ENCODE measurements at regions not wholly inside any gene's neighbourhood (a gene's known extent, or its start where the extent isn't known, plus 50 kb on each side); places are given as distances from the start of the nearest gene placed in this dataset.

DNA sequence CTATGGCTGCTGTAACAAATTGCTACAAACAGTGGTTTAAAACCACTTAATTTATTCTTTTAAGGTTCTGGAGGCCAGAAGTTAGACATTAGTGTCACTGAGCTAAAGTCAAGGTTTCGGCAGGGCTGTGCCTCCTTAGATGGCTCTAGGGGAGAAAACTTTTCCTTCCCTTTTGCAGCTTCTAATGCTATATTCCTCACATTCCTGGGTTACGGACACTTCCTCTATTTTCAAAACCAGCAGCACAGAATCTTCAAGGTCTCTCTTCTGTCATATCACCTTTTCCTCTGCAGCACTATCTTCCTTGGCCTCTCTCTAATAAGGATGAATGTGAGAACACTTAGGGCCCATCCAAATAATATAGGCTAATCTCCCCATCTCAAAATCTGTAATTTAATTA is 87.0 kb downstream of the C11orf87 start:
- Mint-ChIP-seq H3K9me3 (peaks cover 0 to 4% (median 0%) of the 10 kb centered on the region in 3 donors), H3K27ac (no peak overlapping the region), H3K36me3 (no peaks in the 10 kb centered on the region), H3K4me3 (no peak overlapping the region), H3K27me3 (no peaks in the 10 kb centered on the region), H3K4me1 (no peaks in the 10 kb centered on the region)
- Histone ChIP-seq H3K27ac (ENCODE audit: low read length) (no peak overlapping the region), H3K27me3 (replicated peaks in 1 of 2; ENCODE audit: control insufficient read depth in 2 of 2, extremely low read depth in 1 of 2, insufficient read depth in 2 of 2, low read length in 1 of 2) (no peaks in the 10 kb centered on the region), H3K36me3 (ENCODE audit: control insufficient read depth in 2 of 2, extremely low read depth in 1 of 2, insufficient read depth in 1 of 2, low read length in 1 of 2) (no peaks in the 10 kb centered on the region), H3K4me3 (ENCODE audit: control insufficient read depth in 1 of 2, extremely low read depth in 1 of 2, low read length in 1 of 2) (no peak overlapping the region), H3K9me3 (no peaks in the 10 kb centered on the region), H3K4me1 (ENCODE audit: control insufficient read depth in 1 of 2, extremely low read depth in 1 of 2, insufficient read depth in 2 of 2, low read length in 2 of 2) (no peaks in the 10 kb centered on the region)
- ChIA-PET POLR2A (interaction anchor here in 1 of 2 donors (0.6 kb wide), 2 partner anchors 205 to 522 kb away, joined by 4 to 5 read pairs; no protein-coding TSS in a partner anchor), CTCF (no interaction called here)
- no peak for DNase-seq
- no peak for ATAC-seq (replicated peaks in 1 of 4)
- WGBS (ENCODE audit: insufficient coverage): no CpG with 5 or more reads among the region's 2 CpGs

DNA sequence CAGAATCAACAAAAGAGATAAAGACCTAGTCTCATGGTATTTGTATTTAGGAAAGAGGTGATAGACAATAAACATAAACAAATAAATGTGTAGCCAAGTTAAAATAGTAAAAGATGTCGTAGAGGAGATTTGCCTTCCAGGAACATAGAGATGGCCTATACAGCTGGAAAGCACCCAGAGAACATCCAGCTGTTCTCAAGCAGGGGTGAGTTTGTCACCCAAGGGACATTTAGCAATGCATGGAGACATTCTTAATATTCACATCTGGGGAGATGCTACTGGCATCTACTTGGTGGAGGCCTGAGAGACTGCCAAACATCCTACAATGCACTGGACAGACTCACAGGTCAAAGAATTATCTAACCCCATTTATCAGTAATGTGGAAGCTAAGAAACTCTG is 88.3 kb downstream of the C11orf87 start:
- ChIA-PET POLR2A (no interaction called here), CTCF (no interaction called here)
- no peak overlapping the region for H3K4me3 Mint-ChIP-seq
- no peak overlapping the region for H3K27ac Mint-ChIP-seq
- WGBS (ENCODE audit: insufficient coverage): no CpG with 5 or more reads among the region's 1 CpG
- Histone ChIP-seq H3K4me3 (ENCODE audit: control insufficient read depth in 1 of 2, extremely low read depth in 1 of 2, low read length in 1 of 2) (no peak overlapping the region), H3K36me3 (ENCODE audit: control insufficient read depth in 2 of 2, extremely low read depth in 1 of 2, insufficient read depth in 1 of 2, low read length in 1 of 2) (no peaks in the 10 kb centered on the region), H3K9me3 (no peaks in the 10 kb centered on the region), H3K27me3 (replicated peaks in 1 of 2; ENCODE audit: control insufficient read depth in 2 of 2, extremely low read depth in 1 of 2, insufficient read depth in 2 of 2, low read length in 1 of 2) (no peaks in the 10 kb centered on the region), H3K4me1 (ENCODE audit: control insufficient read depth in 1 of 2, extremely low read depth in 1 of 2, insufficient read depth in 2 of 2, low read length in 2 of 2) (no peaks in the 10 kb centered on the region), H3K27ac (ENCODE audit: low read length) (no peak overlapping the region)
- no peaks in the 10 kb centered on the region for H3K4me1 Mint-ChIP-seq
- H3K27me3 Mint-ChIP-seq: no peaks in the 10 kb centered on the region
- no peaks in the 10 kb centered on the region for H3K36me3 Mint-ChIP-seq
- peaks cover 0 to 9% (median 4%) of the 10 kb centered on the region in 3 donors for H3K9me3 Mint-ChIP-seq
- ATAC-seq (replicated peaks in 1 of 4) (no peak), DNase-seq (no peak)

DNA sequence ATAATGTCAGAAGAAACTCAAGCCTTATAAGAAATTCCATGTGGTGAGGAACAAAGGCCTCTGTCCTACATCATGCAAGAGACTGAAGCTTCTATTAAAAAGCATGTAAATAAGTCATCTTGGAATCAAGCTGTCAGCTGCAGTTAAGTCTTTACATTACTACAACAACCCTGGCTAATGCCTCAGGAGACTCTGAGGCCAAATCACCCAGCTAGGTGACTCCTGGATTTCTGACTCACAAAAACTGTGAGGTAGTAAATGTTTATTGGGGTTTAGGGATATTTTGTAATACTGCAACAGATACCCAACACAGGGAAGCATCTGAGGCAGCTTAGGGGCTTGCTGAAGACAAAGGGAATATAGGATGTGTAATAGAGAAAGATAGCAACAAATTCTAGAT is 89.6 kb downstream of the C11orf87 start:
- Histone ChIP-seq H3K27me3 (replicated peaks in 1 of 2; ENCODE audit: control insufficient read depth in 2 of 2, extremely low read depth in 1 of 2, insufficient read depth in 2 of 2, low read length in 1 of 2) (no peaks in the 10 kb centered on the region), H3K27ac (ENCODE audit: low read length) (no peak overlapping the region), H3K36me3 (ENCODE audit: control insufficient read depth in 2 of 2, extremely low read depth in 1 of 2, insufficient read depth in 1 of 2, low read length in 1 of 2) (no peaks in the 10 kb centered on the region), H3K9me3 (no peaks in the 10 kb centered on the region), H3K4me1 (ENCODE audit: control insufficient read depth in 1 of 2, extremely low read depth in 1 of 2, insufficient read depth in 2 of 2, low read length in 2 of 2) (no peaks in the 10 kb centered on the region), H3K4me3 (ENCODE audit: control insufficient read depth in 1 of 2, extremely low read depth in 1 of 2, low read length in 1 of 2) (no peak overlapping the region)
- DNase-seq (no peak), ATAC-seq (replicated peaks in 1 of 4) (no peak)
- CTCF ChIA-PET: no interaction called here
- Mint-ChIP-seq H3K4me3 (no peak overlapping the region), H3K9me3 (peaks cover 0 to 9% (median 4%) of the 10 kb centered on the region in 3 donors), H3K27me3 (no peaks in the 10 kb centered on the region), H3K4me1 (no peaks in the 10 kb centered on the region), H3K27ac (no peak overlapping the region), H3K36me3 (no peaks in the 10 kb centered on the region)
- POLR2A ChIA-PET: no interaction called here

DNA sequence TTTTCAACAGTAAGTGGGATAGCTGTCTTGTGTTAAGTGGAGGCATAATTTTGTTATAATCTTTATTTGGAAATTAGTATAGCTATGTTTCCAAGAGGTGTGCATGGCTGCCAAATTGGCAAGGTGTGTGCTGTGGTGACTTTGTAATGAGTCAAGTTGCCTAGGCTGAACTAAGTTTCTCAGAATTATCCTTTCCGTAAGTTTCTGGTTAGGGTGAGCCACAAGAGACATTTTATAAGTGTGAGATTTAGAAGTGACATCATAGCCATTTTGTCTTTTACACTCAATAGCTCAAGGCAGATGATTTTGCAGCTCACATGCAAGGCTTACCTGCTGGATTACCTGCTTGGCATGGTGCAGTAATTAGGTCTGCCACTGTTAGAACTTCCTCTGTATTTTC is 90.3 kb downstream of the C11orf87 start:
- no peak overlapping the region for H3K4me3 ChIP-seq (ENCODE audit: control insufficient read depth in 1 of 2, extremely low read depth in 1 of 2, low read length in 1 of 2)
- DNase-seq (no peak), ATAC-seq (replicated peaks in 1 of 4) (no peak)
- POLR2A ChIA-PET: no interaction called here
- Mint-ChIP-seq H3K36me3 (no peaks in the 10 kb centered on the region), H3K27ac (no peak overlapping the region), H3K27me3 (no peaks in the 10 kb centered on the region), H3K4me1 (no peaks in the 10 kb centered on the region), H3K4me3 (no peak overlapping the region), H3K9me3 (peaks cover 0 to 9% (median 4%) of the 10 kb centered on the region in 3 donors)
- H3K36me3 ChIP-seq (ENCODE audit: control insufficient read depth in 2 of 2, extremely low read depth in 1 of 2, insufficient read depth in 1 of 2, low read length in 1 of 2): no peaks in the 10 kb centered on the region
- no peaks in the 10 kb centered on the region for H3K9me3 ChIP-seq
- H3K27me3 ChIP-seq (replicated peaks in 1 of 2; ENCODE audit: control insufficient read depth in 2 of 2, extremely low read depth in 1 of 2, insufficient read depth in 2 of 2, low read length in 1 of 2): no peaks in the 10 kb centered on the region
- no peaks in the 10 kb centered on the region for H3K4me1 ChIP-seq (ENCODE audit: control insufficient read depth in 1 of 2, extremely low read depth in 1 of 2, insufficient read depth in 2 of 2, low read length in 2 of 2)
- WGBS (ENCODE audit: insufficient coverage): 83% methylated on average over 1 of the region's 1 CpG
- H3K27ac ChIP-seq (ENCODE audit: low read length): no peak overlapping the region
- CTCF ChIA-PET: no interaction called here

DNA sequence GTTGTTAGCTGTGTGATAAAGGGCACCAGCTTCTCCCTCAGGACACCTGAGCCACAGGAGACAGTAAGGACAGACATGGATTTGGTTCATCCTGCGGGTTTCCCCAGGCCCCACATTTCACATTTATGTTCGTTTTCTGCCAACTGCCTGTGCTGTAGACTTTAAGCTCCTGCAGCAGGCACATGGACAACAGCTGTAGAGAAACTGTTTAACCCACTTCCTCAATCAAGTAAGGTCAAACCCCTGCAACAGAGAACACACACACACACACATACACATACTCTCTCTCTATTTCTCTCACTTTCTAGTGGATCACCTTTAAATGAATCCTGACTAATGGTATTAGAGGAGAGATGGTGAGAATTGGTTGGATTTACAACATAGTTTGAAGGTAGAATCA is 90.7 kb downstream of the C11orf87 start:
- Histone ChIP-seq H3K36me3 (ENCODE audit: control insufficient read depth in 2 of 2, extremely low read depth in 1 of 2, insufficient read depth in 1 of 2, low read length in 1 of 2) (no peaks in the 10 kb centered on the region), H3K9me3 (no peaks in the 10 kb centered on the region), H3K4me3 (ENCODE audit: control insufficient read depth in 1 of 2, extremely low read depth in 1 of 2, low read length in 1 of 2) (no peak overlapping the region), H3K4me1 (ENCODE audit: control insufficient read depth in 1 of 2, extremely low read depth in 1 of 2, insufficient read depth in 2 of 2, low read length in 2 of 2) (no peaks in the 10 kb centered on the region), H3K27ac (ENCODE audit: low read length) (no peak overlapping the region), H3K27me3 (replicated peaks in 1 of 2; ENCODE audit: control insufficient read depth in 2 of 2, extremely low read depth in 1 of 2, insufficient read depth in 2 of 2, low read length in 1 of 2) (no peaks in the 10 kb centered on the region)
- no peaks in the 10 kb centered on the region for H3K27me3 Mint-ChIP-seq
- H3K4me3 Mint-ChIP-seq: no peak overlapping the region
- ChIA-PET POLR2A (no interaction called here), CTCF (no interaction called here)
- 6% methylated on average over 2 of the region's 2 CpGs for WGBS (ENCODE audit: insufficient coverage)
- no peaks in the 10 kb centered on the region for H3K36me3 Mint-ChIP-seq
- H3K4me1 Mint-ChIP-seq: no peaks in the 10 kb centered on the region
- DNase-seq (no peak), ATAC-seq (replicated peaks in 1 of 4) (no peak)
- peaks cover 0 to 9% (median 4%) of the 10 kb centered on the region in 3 donors for H3K9me3 Mint-ChIP-seq
- no peak overlapping the region for H3K27ac Mint-ChIP-seq

DNA sequence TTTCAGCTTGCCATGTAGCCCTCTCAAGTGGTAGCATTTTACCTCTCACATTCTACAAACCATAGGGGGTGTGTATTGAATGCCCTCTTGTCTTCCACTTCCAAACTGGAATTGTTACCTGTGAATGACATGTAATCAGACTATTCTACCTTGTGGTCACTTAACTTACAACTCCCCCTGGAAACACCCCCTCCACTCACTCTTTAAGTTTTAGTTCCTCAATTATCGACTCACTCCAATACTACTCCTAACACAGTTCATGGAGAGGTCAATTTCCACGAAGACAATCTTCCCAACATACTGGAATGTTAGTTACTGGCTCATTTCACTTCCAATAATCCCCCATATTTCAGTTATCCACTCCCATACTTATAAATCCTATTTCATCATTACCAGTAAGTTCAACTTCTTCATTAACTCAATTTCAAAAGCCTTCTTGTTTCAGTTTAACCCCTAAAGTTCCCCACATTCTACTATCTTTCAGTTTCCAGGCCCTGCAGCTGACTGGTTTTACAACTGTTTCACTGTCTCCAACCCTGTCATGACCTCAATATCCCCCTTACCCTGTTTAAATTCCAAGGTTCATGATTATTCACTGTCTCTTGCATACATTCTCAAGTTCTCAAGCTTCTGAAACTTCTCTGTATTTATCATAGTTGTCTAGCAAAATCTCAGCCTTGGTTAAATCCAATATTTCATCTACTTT is 92.5 kb downstream of the C11orf87 start:
- peaks cover 0 to 9% (median 4%) of the 10 kb centered on the region in 3 donors for H3K9me3 Mint-ChIP-seq

DNA sequence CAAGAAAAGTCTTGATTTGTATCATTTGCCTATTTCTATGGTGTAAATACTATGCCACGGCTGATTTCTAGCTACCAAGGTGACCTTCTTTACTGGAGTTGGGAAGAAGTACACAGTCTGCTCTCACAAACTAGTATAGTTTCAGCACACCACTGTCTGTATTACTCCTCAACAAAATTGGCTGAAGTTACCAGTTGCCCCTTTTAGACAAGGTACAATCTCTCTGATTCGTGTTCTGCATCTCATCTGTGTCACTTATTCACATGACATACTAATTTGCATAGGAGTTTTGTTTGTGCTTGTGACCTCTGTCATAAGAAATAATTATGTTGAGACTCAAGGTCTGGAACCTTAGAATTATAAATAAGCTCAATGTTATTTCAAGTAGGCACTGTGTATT is 97.3 kb downstream of the C11orf87 start:
- no CpG with 5 or more reads among the region's 2 CpGs for WGBS (ENCODE audit: insufficient coverage)

More for the DNA sequence above, 92.5 kb downstream of the C11orf87 start:
- Mint-ChIP-seq H3K27me3 (no peaks in the 10 kb centered on the region), H3K4me1 (no peaks in the 10 kb centered on the region), H3K27ac (no peak overlapping the region), H3K4me3 (no peak overlapping the region), H3K36me3 (no peaks in the 10 kb centered on the region)
- CTCF ChIA-PET: no interaction called here
- POLR2A ChIA-PET: no interaction called here
- H3K4me1 ChIP-seq (ENCODE audit: control insufficient read depth in 1 of 2, extremely low read depth in 1 of 2, insufficient read depth in 2 of 2, low read length in 2 of 2): no peaks in the 10 kb centered on the region
- no peak overlapping the region for H3K4me3 ChIP-seq (ENCODE audit: control insufficient read depth in 1 of 2, extremely low read depth in 1 of 2, low read length in 1 of 2)
- H3K27ac ChIP-seq (ENCODE audit: low read length): no peak overlapping the region
- ATAC-seq (replicated peaks in 1 of 4) (no peak), DNase-seq (no peak)
- H3K9me3 ChIP-seq: no peaks in the 10 kb centered on the region
- H3K27me3 ChIP-seq (replicated peaks in 1 of 2; ENCODE audit: control insufficient read depth in 2 of 2, extremely low read depth in 1 of 2, insufficient read depth in 2 of 2, low read length in 1 of 2): no peaks in the 10 kb centered on the region
- WGBS (ENCODE audit: insufficient coverage): 21% methylated on average over 2 of the region's 2 CpGs
- no peaks in the 10 kb centered on the region for H3K36me3 ChIP-seq (ENCODE audit: control insufficient read depth in 2 of 2, extremely low read depth in 1 of 2, insufficient read depth in 1 of 2, low read length in 1 of 2)

More for the DNA sequence above, 97.3 kb downstream of the C11orf87 start:
- Histone ChIP-seq H3K4me1 (ENCODE audit: control insufficient read depth in 1 of 2, extremely low read depth in 1 of 2, insufficient read depth in 2 of 2, low read length in 2 of 2) (no peaks in the 10 kb centered on the region), H3K27me3 (replicated peaks in 1 of 2; ENCODE audit: control insufficient read depth in 2 of 2, extremely low read depth in 1 of 2, insufficient read depth in 2 of 2, low read length in 1 of 2) (no peaks in the 10 kb centered on the region), H3K27ac (ENCODE audit: low read length) (no peak overlapping the region), H3K4me3 (ENCODE audit: control insufficient read depth in 1 of 2, extremely low read depth in 1 of 2, low read length in 1 of 2) (no peak overlapping the region), H3K9me3 (no peaks in the 10 kb centered on the region), H3K36me3 (ENCODE audit: control insufficient read depth in 2 of 2, extremely low read depth in 1 of 2, insufficient read depth in 1 of 2, low read length in 1 of 2) (no peaks in the 10 kb centered on the region)
- Mint-ChIP-seq H3K4me3 (no peak overlapping the region), H3K27ac (no peak overlapping the region), H3K27me3 (peaks cover 0 to 5% of the 10 kb centered on the region in 2 donors), H3K36me3 (no peaks in the 10 kb centered on the region), H3K9me3 (peaks cover 8 to 19% (median 12%) of the 10 kb centered on the region in 3 donors), H3K4me1 (no peaks in the 10 kb centered on the region)
- ATAC-seq (replicated peaks in 1 of 4) (no peak), DNase-seq (no peak)
- POLR2A ChIA-PET: no interaction called here
- CTCF ChIA-PET: no interaction called here

All from T-cell (primary cell).